OCI-LY7 (cell line): ENCODE measurements at regions not wholly inside any gene's neighbourhood (a gene's known extent, or its start where the extent isn't known, plus 50 kb on each side); places are given as distances from the start of the nearest gene placed in this dataset.

Source experiments
- CTCF ChIP-seq: fragments of 200-600 bp; sonication (generic); conservative IDR thresholded peaks from 2 replicates; pipeline ENCODE4 v1.5.1; 2014; ENCODE audit warnings: mild to moderate bottlenecking, antibody characterized with exemption, low read length, moderate library complexity, mixed read lengths
- EZH2phosphoT487 ChIP-seq: fragments of 200-600 bp; sonication (generic); IDR thresholded peaks from 2 replicates; pipeline ENCODE4 v1.6.1; 2018; ENCODE audit warnings: low read depth, borderline replicate concordance, mild to moderate bottlenecking, mixed run types, antibody characterized with exemption, low read length, moderate library complexity, mixed read lengths

GRCh38 chr4:140297221-140297570, 76.2 kb upstream of the SCOC start:
- no peak for TF ChIP-seq CTCF
- no peak for TF ChIP-seq EZH2phosphoT487
